ENCODE measurements at regions not wholly inside any gene's neighbourhood (a gene's known extent, or its start where the extent isn't known, plus 50 kb on each side); places are given as distances from the start of the nearest gene placed in this dataset.

DNA sequence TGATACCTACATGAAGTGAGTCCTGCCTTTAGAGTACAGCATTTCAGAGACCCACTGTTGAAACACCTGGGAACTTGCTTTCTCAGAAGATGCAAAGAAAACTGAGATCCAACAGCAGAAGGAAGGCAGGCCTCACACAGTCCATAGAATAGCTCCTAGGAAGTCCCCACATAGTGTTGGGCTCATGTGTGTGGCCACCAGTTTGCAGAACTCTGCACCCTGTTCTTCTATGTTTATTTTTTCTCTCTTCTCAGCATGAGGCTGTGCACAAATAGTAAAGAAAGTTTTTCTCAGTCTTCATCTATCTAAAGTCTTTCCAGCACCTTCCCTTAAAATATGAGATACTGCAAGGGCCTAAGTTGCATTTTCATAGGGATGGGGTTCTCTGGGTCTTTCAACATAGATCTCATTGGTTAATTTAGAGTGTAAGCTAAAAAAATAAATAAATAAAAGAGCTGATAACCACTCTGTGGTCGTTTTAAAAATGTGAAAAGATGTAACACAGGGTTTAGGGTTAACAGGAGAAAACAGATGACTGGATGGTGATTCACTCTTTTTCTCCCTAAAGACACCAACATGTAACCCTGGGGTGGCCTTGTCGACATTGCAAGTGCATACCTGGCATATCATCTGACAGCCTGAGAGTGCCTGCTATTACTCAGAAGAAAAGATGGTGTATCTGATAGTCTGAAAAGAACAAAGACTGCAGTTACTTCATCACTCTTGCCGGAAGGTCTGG, 94.6 kb downstream of the ZC3H11B start:
- Histone ChIP-seq H3K4me3 (IDR thresholded peaks at IDR 0.05; ENCODE audit: insufficient read depth, low read depth, low read length) (no peak overlapping the region), H3K4me1 (ENCODE audit: low read depth, poor library complexity, severe bottlenecking) (no peaks in the 10 kb centered on the region), H3K27ac (no peak overlapping the region), H3K36me3 (ENCODE audit: insufficient read depth) (no peaks in the 10 kb centered on the region), H3K27me3 (ENCODE audit: insufficient read depth, low read depth) (no peaks in the 10 kb centered on the region), H3K4me2 (no peak overlapping the region), H3K79me2 (ENCODE audit: insufficient read depth, low read depth) (no peaks in the 10 kb centered on the region), H3K9ac (no peak overlapping the region), H4K20me1 (ENCODE audit: insufficient read depth) (no peaks in the 10 kb centered on the region), H2AFZ (ENCODE audit: low read depth) (no peak overlapping the region)
- TF ChIP-seq CTCF (conservative IDR thresholded peaks at IDR 0.05; ENCODE audit: low read depth, low read length), result no peak

DNA sequence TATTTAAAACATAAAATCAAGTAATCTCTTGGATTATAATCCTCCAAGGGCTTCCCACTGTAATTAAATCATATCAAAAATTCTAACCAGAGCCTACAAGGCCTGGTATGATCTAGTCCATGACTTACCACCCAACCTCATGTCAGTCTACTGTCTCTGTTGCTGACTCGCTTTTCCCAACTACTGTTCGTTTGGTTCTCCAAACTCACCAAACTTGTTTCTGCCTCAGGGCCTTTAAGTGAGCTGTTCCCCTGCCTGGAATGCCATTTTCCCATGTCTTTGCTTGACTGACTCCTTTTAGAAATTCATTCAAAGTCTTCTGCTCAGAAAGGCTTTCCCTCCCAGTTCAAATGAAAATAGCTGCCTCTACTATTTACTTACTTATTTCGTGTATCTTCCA, 95.9 kb downstream of the ZC3H11B start:
- TF ChIP-seq CTCF (conservative IDR thresholded peaks at IDR 0.05; ENCODE audit: low read depth, low read length), result no peak
- no peak overlapping the region for H3K27ac ChIP-seq
- no peak overlapping the region for H3K4me2 ChIP-seq
- H3K4me1 ChIP-seq (ENCODE audit: low read depth, poor library complexity, severe bottlenecking), result no peaks in the 10 kb centered on the region
- no peaks in the 10 kb centered on the region for H3K36me3 ChIP-seq (ENCODE audit: insufficient read depth)
- no peak overlapping the region for H3K9ac ChIP-seq
- no peaks in the 10 kb centered on the region for H4K20me1 ChIP-seq (ENCODE audit: insufficient read depth)
- no peaks in the 10 kb centered on the region for H3K27me3 ChIP-seq (ENCODE audit: insufficient read depth, low read depth)
- no peak overlapping the region for H2AFZ ChIP-seq (ENCODE audit: low read depth)
- no peaks in the 10 kb centered on the region for H3K79me2 ChIP-seq (ENCODE audit: insufficient read depth, low read depth)
- no peak overlapping the region for H3K4me3 ChIP-seq (IDR thresholded peaks at IDR 0.05; ENCODE audit: insufficient read depth, low read depth, low read length)

- Histone ChIP-seq H3K4me2 (no peak overlapping the region), H2AFZ (ENCODE audit: low read depth) (no peak overlapping the region), H3K79me2 (ENCODE audit: insufficient read depth, low read depth) (no peaks in the 10 kb centered on the region), H3K27me3 (ENCODE audit: insufficient read depth, low read depth) (no peaks in the 10 kb centered on the region), H3K36me3 (ENCODE audit: insufficient read depth) (no peaks in the 10 kb centered on the region), H3K4me1 (ENCODE audit: low read depth, poor library complexity, severe bottlenecking) (no peaks in the 10 kb centered on the region), H4K20me1 (ENCODE audit: insufficient read depth) (no peaks in the 10 kb centered on the region), H3K9ac (no peak overlapping the region), H3K27ac (no peak overlapping the region), H3K4me3 (IDR thresholded peaks at IDR 0.05; ENCODE audit: insufficient read depth, low read depth, low read length) (no peak overlapping the region)
- no peak for TF ChIP-seq CTCF (conservative IDR thresholded peaks at IDR 0.05; ENCODE audit: low read depth, low read length)
Observed at GRCh38 chr1:219514728-219515127, 98.2 kb downstream of the ZC3H11B start.

- H3K27ac ChIP-seq, result no peak overlapping the region
- H3K4me2 ChIP-seq, result no peak overlapping the region
- H3K79me2 ChIP-seq (ENCODE audit: insufficient read depth, low read depth), result no peaks in the 10 kb centered on the region
- H4K20me1 ChIP-seq (ENCODE audit: insufficient read depth), result no peaks in the 10 kb centered on the region
- no peak overlapping the region for H3K4me3 ChIP-seq (IDR thresholded peaks at IDR 0.05; ENCODE audit: insufficient read depth, low read depth, low read length)
- no peaks in the 10 kb centered on the region for H3K4me1 ChIP-seq (ENCODE audit: low read depth, poor library complexity, severe bottlenecking)
- TF ChIP-seq CTCF (conservative IDR thresholded peaks at IDR 0.05; ENCODE audit: low read depth, low read length), result no peak
- no peaks in the 10 kb centered on the region for H3K27me3 ChIP-seq (ENCODE audit: insufficient read depth, low read depth)
- H3K9ac ChIP-seq, result no peak overlapping the region
- H2AFZ ChIP-seq (ENCODE audit: low read depth), result no peak overlapping the region
- H3K36me3 ChIP-seq (ENCODE audit: insufficient read depth), result no peaks in the 10 kb centered on the region
Observed at GRCh38 chr1:219507437-219507836, 105.5 kb downstream of the ZC3H11B start.

All from KMS-11 (cell line).